ENCODE measurements at regions not wholly inside any gene's neighbourhood (a gene's known extent, or its start where the extent isn't known, plus 50 kb on each side); places are given as distances from the start of the nearest gene placed in this dataset.

- TF ChIP-seq GATA2 (IDR thresholded peaks at IDR 0.05; ENCODE audit: low read depth, low read length) (no peak), GATA3 (IDR thresholded peaks at IDR 0.05; ENCODE audit: low read depth, low read length) (no peak)
Measured at GRCh38 chr2:81136296-81136695, 831.7 kb upstream of the LRRTM1 start.

Data from SH-SY5Y (cell line).